HG03066 (cell line): ENCODE measurements at regions not wholly inside any gene's neighbourhood (a gene's known extent, or its start where the extent isn't known, plus 50 kb on each side); places are given as distances from the start of the nearest gene placed in this dataset.
"Not testable (repeated sequence)": the region's sequence is repeated elsewhere in the genome, so short reads cannot be mapped to it uniquely, and the experiment has no call there.

Source experiments
- ATAC-seq: cut with Tn5 transposase; IDR thresholded peaks from one replicate; pipeline ENCODE4 v1.9.1; 2021; ENCODE audit warnings: low read depth; ENCODE audit not compliant: unreplicated experiment

GRCh38 chr5:130747556-130747955 is 417.5 kb downstream of the HINT1 start:
- no peak for ATAC-seq

GRCh38 chr5:130746641-130747040 is 418.4 kb downstream of the HINT1 start:
- not testable (repeated sequence) for ATAC-seq

- ATAC-seq, result no peak
Observed at GRCh38 chr5:130743092-130743491, 422.0 kb downstream of the HINT1 start.

- ATAC-seq, result no peak
Observed at GRCh38 chr5:130740047-130740569, 424.9 kb downstream of the HINT1 start.

- no peak for ATAC-seq
Observed at GRCh38 chr5:130731839-130732238, 433.2 kb downstream of the HINT1 start.

- ATAC-seq, result no peak
Observed at GRCh38 chr5:130729541-130729940, 435.5 kb downstream of the HINT1 start.

- ATAC-seq, result no peak
Observed at GRCh38 chr5:130727830-130728229, 437.2 kb downstream of the HINT1 start.

- no peak for ATAC-seq
Observed at GRCh38 chr5:130724658-130725057, 440.4 kb downstream of the HINT1 start.

GRCh38 chr5:130720355-130720754 is 444.7 kb downstream of the HINT1 start:
- ATAC-seq, result no peak

GRCh38 chr5:130715541-130715940 is 449.5 kb downstream of the HINT1 start:
- no peak for ATAC-seq

- ATAC-seq, result no peak
Observed at GRCh38 chr5:130714200-130714599, 450.9 kb downstream of the HINT1 start.

GRCh38 chr5:130712324-130712723 is 452.7 kb downstream of the HINT1 start:
- no peak for ATAC-seq

GRCh38 chr5:130710596-130710995 is 454.5 kb downstream of the HINT1 start:
- ATAC-seq, result no peak

GRCh38 chr5:130708754-130709153 is 456.3 kb downstream of the HINT1 start:
- no peak for ATAC-seq

GRCh38 chr5:130706696-130707095 is 458.4 kb downstream of the HINT1 start:
- no peak for ATAC-seq

GRCh38 chr5:130705368-130705767 is 459.7 kb downstream of the HINT1 start:
- no peak for ATAC-seq

- ATAC-seq, result no peak
Observed at GRCh38 chr5:130693509-130693908, 471.5 kb downstream of the HINT1 start.

- no peak for ATAC-seq
Observed at GRCh38 chr5:130692770-130693169, 472.3 kb downstream of the HINT1 start.

GRCh38 chr5:130689831-130690230 is 475.2 kb downstream of the HINT1 start:
- ATAC-seq, result no peak

GRCh38 chr5:130687085-130687733 is 477.8 kb downstream of the HINT1 start:
- no peak for ATAC-seq

- no peak for ATAC-seq
Observed at GRCh38 chr5:130678637-130679036, 486.4 kb downstream of the HINT1 start.

- no peak for ATAC-seq
Observed at GRCh38 chr5:130666462-130666861, 498.6 kb downstream of the HINT1 start.

- no peak for ATAC-seq
Observed at GRCh38 chr5:130652176-130652575, 512.9 kb downstream of the HINT1 start.
